CD4-positive, alpha-beta T cell (primary cell): ENCODE measurements at regions not wholly inside any gene's neighbourhood (a gene's known extent, or its start where the extent isn't known, plus 50 kb on each side); places are given as distances from the start of the nearest gene placed in this dataset.

Experiments used
- ATAC-seq: fragments of 200-7000 bp; cut with Tn5 transposase; one replicate; pipeline ENCODE4 v1.10.0; 2022; ENCODE audit warnings: mild to moderate bottlenecking; ENCODE audit not compliant: poor library complexity
- CTCF ChIA-PET: fragments of 350-600 bp; sonication (Branson Sonifier 250); formaldehyde crosslinking; loops from one replicate; lab custom pipeline; 2021; ENCODE audit warnings: antibody characterized with exemption, inconsistent platforms; lab: Charles Lee
- POLR2A ChIA-PET: fragments of 350-600 bp; sonication (Branson Sonifier 250); formaldehyde crosslinking; loops from one replicate; lab custom pipeline; 2021; ENCODE audit warnings: antibody characterized with exemption, inconsistent platforms; lab: Charles Lee
- DNase-seq, 14 experiments: peaks; one replicate each; pipeline ENCODE4 v3.0.0-alpha.2; 2013 to 2020; ENCODE audit warnings: mixed read lengths in 2 of 14
- H3K27ac ChIP-seq, 2 donors: one replicate each; pipeline versions ENCODE4 v1.5.1 to v1.7.0; 2013; ENCODE audit warnings: low read length in 2 of 2, low read depth in 1 of 2, mild to moderate bottlenecking in 1 of 2
- H3K27me3 ChIP-seq, 2 experiments: 1 replicate in 1 of 2; 2 replicates in 1 of 2; pipeline versions ENCODE4 v1.6.1 to v1.7.0; 2013; ENCODE audit warnings: low read length in 2 of 2, control low read depth in 1 of 2, mild to moderate bottlenecking in 1 of 2, moderate library complexity in 1 of 2; ENCODE audit not compliant: insufficient read depth in 2 of 2, control insufficient read depth in 1 of 2
- H3K36me3 ChIP-seq: one replicate; pipeline ENCODE4 v1.6.1; 2013; ENCODE audit warnings: low read length, control low read depth; ENCODE audit not compliant: insufficient read depth
- H3K4me1 ChIP-seq: one replicate; pipeline ENCODE4 v1.6.1; 2013; ENCODE audit warnings: low read length, control low read depth; ENCODE audit not compliant: insufficient read depth
- H3K4me3 ChIP-seq: one replicate; pipeline ENCODE4 v1.5.1; 2013; ENCODE audit warnings: mild to moderate bottlenecking, low read length, moderate library complexity
- H3K9me3 ChIP-seq, 2 experiments: 1 replicate in 1 of 2; 2 replicates in 1 of 2; pipeline versions ENCODE4 v1.6.1 to v1.7.0; 2013; ENCODE audit warnings: low read length in 2 of 2, mild to moderate bottlenecking in 2 of 2, control low read depth in 1 of 2, moderate library complexity in 1 of 2; ENCODE audit not compliant: control insufficient read depth in 1 of 2, insufficient read depth in 1 of 2
- H3K27ac Mint-ChIP-seq: one replicate; pipeline ENCODE4 v1.8.0; 2020; ENCODE audit warnings: mixed read lengths
- H3K27me3 Mint-ChIP-seq: one replicate; pipeline ENCODE4 v1.8.0; 2021; ENCODE audit warnings: mixed read lengths
- H3K36me3 Mint-ChIP-seq: one replicate; pipeline ENCODE4 v1.8.0; 2021; ENCODE audit warnings: low read depth, mixed read lengths
- H3K4me1 Mint-ChIP-seq: one replicate; pipeline ENCODE4 v1.8.0; 2021; ENCODE audit warnings: low read depth, mixed read lengths
- H3K4me3 Mint-ChIP-seq: one replicate; pipeline ENCODE4 v1.8.0; 2020; ENCODE audit warnings: mild to moderate bottlenecking, mixed read lengths
- H3K9me3 Mint-ChIP-seq: one replicate; pipeline ENCODE4 v1.8.0; 2020; ENCODE audit warnings: mixed read lengths
- intact Hi-C, 2 experiments: fragments of 100-400 bp; cut with DNase I in 1 of 2; cut with micrococcal nuclease in 1 of 2; formaldehyde crosslinking; loops; one replicate each; pipeline versions ENCODE4 v1.15.1 to v1.9.0; 2023 to 2025; cut with DNase I, micrococcal nuclease
- TF ChIP-seq, protein P1 (sequence below): fragments of 200-600 bp; IDR thresholded peaks from one replicate; pipeline ENCODE4 v1.8.0; 2022; ENCODE audit warnings: antibody characterized with exemption, mild to moderate bottlenecking

DNA sequence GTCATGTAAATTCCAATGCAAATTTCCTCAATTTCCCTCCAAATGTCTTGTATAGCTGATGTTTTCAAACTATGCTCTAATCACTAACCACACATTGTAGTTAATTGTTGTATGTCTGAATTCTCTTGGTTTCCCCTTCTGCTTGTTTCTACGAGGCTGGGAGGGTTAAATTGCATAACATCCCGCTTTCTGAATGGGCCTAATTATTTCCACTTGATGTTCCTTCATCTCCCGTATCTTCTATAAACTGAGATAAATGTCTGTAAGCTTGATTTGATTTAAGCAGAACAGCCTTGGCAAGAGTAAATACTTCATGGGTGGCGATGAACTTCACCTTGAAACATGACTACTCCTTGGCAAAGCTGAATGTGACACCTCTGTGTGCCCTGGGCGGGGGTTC, 72.2 kb downstream of the SERINC2 start:
- TF ChIP-seq, protein P1, sequence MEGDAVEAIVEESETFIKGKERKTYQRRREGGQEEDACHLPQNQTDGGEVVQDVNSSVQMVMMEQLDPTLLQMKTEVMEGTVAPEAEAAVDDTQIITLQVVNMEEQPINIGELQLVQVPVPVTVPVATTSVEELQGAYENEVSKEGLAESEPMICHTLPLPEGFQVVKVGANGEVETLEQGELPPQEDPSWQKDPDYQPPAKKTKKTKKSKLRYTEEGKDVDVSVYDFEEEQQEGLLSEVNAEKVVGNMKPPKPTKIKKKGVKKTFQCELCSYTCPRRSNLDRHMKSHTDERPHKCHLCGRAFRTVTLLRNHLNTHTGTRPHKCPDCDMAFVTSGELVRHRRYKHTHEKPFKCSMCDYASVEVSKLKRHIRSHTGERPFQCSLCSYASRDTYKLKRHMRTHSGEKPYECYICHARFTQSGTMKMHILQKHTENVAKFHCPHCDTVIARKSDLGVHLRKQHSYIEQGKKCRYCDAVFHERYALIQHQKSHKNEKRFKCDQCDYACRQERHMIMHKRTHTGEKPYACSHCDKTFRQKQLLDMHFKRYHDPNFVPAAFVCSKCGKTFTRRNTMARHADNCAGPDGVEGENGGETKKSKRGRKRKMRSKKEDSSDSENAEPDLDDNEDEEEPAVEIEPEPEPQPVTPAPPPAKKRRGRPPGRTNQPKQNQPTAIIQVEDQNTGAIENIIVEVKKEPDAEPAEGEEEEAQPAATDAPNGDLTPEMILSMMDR: no peak
- no peak overlapping the region for H3K27ac ChIP-seq
- no peak overlapping the region for H3K4me3 ChIP-seq
- intact Hi-C loops: no loop called here
- H3K9me3 ChIP-seq: peaks cover 0 to 7% of the 10 kb centered on the region in 2 experiments
- no peaks in the 10 kb centered on the region for H3K27me3 Mint-ChIP-seq
- no peaks in the 10 kb centered on the region for H3K27me3 ChIP-seq
- H3K9me3 Mint-ChIP-seq: peaks cover 6% of the 10 kb centered on the region
- H3K4me1 ChIP-seq: peaks cover 3% of the 10 kb centered on the region
- H3K36me3 Mint-ChIP-seq: no peaks in the 10 kb centered on the region
- H3K4me3 Mint-ChIP-seq: no peak overlapping the region
- ChIA-PET CTCF (no interaction called here), POLR2A (no interaction called here)
- no peak for ATAC-seq
- no peaks in the 10 kb centered on the region for H3K36me3 ChIP-seq
- H3K4me1 Mint-ChIP-seq: peaks cover 6% of the 10 kb centered on the region
- no peak overlapping the region for H3K27ac Mint-ChIP-seq
- no peak for DNase-seq

DNA sequence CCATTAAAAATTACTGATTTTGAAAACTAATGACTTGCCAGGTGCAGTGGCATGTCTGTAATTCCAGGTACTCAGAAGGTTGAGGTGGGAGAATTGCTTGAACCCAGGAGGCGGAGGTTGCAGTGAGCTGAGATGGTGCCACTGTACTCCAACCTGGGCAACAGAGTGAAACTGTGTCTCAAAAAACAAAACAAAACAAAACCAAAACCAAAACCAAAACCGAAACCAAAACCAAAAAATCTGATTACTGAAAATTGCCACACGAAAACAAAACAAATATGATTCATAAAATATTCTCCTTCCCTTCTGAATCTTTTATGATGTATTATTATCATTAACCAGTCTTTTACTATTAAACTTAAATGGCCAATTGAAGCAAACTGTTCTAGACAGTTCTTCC, 74.1 kb downstream of the SERINC2 start:
- peak in 2 of 14 experiments; percentile 31 to 74 for DNase-seq
- peaks cover 6% of the 10 kb centered on the region for H3K4me1 Mint-ChIP-seq
- ATAC-seq: no peak
- peak overlapping the region; percentile 22 for H3K27ac Mint-ChIP-seq
- no peak overlapping the region for H3K27ac ChIP-seq
- intact Hi-C loops: no loop called here
- ChIA-PET CTCF (no interaction called here), POLR2A (no interaction called here)
- no peaks in the 10 kb centered on the region for H3K9me3 ChIP-seq
- TF ChIP-seq, protein P1: no peak
- H3K27me3 Mint-ChIP-seq: no peaks in the 10 kb centered on the region
- no peak overlapping the region for H3K4me3 ChIP-seq
- no peaks in the 10 kb centered on the region for H3K27me3 ChIP-seq
- H3K36me3 ChIP-seq: no peaks in the 10 kb centered on the region
- H3K4me3 Mint-ChIP-seq: peak overlapping the region; percentile 52
- H3K36me3 Mint-ChIP-seq: no peaks in the 10 kb centered on the region
- H3K4me1 ChIP-seq: peaks cover 3% of the 10 kb centered on the region
- H3K9me3 Mint-ChIP-seq: no peaks in the 10 kb centered on the region

DNA sequence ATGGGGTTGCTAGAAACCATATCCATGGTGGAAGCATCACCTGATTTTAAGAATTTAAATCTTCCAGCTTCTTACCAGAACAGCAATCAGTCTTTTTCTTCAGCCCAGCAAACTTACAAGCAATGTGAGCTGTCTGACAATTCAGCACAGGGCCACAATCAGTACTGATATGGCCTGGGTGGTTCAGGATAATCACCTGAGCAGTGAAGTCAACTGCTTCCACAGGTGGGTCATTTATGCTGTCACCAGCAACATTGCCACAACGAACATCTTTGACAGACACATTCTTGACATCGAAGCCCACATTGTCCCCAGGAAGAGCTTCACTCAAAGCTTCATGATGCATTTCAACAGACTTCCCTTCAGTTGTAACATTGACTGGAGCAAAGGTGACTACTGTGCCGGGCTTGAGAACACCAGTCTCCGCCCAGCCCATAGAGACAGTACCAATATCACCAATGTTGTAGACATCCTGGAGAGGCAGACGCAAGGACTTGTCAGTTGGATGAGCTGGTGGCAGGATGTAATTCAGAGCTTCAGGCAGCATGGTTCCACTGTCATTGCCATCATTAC, 74.8 kb downstream of the SERINC2 start:
- no peak for DNase-seq
- H3K4me1 ChIP-seq: peaks cover 3% of the 10 kb centered on the region
- H3K9me3 ChIP-seq: no peaks in the 10 kb centered on the region
- no peak for ATAC-seq
- no peaks in the 10 kb centered on the region for H3K27me3 Mint-ChIP-seq
- no peak overlapping the region for H3K27ac ChIP-seq
- no peaks in the 10 kb centered on the region for H3K36me3 ChIP-seq
- no peak overlapping the region for H3K4me3 Mint-ChIP-seq
- TF ChIP-seq, protein P1: no peak
- H3K36me3 Mint-ChIP-seq: no peaks in the 10 kb centered on the region
- H3K4me1 Mint-ChIP-seq: peaks cover 6% of the 10 kb centered on the region
- CTCF ChIA-PET: no interaction called here
- no peak overlapping the region for H3K4me3 ChIP-seq
- POLR2A ChIA-PET: no interaction called here
- intact Hi-C loops: no loop called here
- no peak overlapping the region for H3K27ac Mint-ChIP-seq
- H3K27me3 ChIP-seq: no peaks in the 10 kb centered on the region
- H3K9me3 Mint-ChIP-seq: no peaks in the 10 kb centered on the region
